IPS DF 4.7 (cell line): ENCODE measurements at regions not wholly inside any gene's neighbourhood (a gene's known extent, or its start where the extent isn't known, plus 50 kb on each side); places are given as distances from the start of the nearest gene placed in this dataset.

ENCODE experiments used
- DNase-seq: peaks from one replicate; pipeline ENCODE4 v3.0.0-alpha.2; 2013; ENCODE audit warnings: low spot score; ENCODE audit errors: extremely low read depth

DNA sequence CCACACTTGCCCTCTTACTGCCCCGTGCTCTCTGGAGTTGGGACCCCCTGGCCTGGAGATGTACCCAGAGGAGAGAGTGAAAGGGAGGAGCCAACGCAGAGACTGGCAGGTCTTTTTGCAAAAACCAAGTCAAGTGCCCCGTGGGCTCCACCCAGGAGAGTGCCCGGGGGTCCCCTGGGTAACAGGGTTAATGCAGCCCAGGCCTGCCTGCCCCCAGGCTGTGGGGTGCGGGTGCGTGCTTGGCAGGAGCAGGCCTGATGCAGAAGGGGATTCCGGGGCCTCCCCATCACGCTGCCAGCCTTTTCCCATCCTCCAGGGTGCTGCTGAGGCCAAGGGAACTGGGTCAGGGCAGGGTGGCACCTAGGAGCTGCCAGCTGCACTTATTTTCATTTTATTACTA, 184.4 kb downstream of the ERMARD start:
- no peak for DNase-seq

DNA sequence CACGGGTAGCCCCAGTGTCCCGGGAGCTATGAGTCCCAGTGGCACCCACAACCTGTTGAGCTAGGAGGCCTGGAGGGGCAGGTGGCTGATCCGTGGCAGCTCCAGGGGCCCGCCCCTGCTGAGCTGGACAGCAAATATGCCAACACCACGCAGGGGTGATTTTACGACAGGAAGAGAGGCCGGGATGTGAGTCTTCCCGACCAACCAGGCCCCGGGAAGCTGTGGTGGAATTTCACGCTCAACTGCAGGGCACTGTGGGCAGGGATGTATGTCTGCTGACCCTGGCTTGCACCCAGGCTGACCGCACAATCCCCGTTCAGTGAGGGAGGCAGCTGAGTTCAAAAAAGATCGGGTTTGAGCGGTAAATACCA, 183.9 kb downstream of the ERMARD start:
- no peak for DNase-seq

- DNase-seq, result no peak
Measured at GRCh38 chr6:169934699-169935347, 183.4 kb downstream of the ERMARD start.

- DNase-seq, result no peak
Measured at GRCh38 chr6:169933839-169934698, 182.6 kb downstream of the ERMARD start.

DNA sequence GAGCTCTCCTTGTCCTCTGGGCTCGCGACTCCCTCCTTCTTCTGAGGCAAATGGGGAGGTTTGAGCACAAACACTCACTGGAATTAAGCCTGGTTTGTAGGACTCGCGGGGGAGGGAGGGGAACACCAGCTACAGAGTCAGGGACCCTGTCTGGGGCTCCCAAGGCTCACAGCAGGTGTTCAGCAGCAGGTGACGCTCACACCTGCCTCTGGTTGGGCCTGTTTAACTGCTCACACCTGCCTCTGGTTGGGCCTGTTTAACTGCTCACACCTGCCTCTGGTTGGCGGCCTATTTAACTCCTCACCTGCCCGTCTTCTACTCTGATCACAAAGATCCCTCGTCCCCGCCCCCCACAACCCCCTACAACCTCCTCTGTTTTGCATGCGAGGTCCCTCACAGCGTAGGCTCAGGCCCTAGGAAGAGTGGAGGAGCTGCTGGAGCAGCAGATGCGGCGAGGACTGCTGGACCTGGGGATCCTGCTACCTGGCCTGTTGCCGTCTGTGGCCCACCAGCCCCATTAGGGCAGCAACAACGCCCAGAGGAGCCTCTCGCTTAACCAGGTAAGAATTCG, 181.9 kb downstream of the ERMARD start:
- DNase-seq, result no peak

- no peak for DNase-seq
Measured at GRCh38 chr6:169932491-169932890, 181.1 kb downstream of the ERMARD start.

DNA sequence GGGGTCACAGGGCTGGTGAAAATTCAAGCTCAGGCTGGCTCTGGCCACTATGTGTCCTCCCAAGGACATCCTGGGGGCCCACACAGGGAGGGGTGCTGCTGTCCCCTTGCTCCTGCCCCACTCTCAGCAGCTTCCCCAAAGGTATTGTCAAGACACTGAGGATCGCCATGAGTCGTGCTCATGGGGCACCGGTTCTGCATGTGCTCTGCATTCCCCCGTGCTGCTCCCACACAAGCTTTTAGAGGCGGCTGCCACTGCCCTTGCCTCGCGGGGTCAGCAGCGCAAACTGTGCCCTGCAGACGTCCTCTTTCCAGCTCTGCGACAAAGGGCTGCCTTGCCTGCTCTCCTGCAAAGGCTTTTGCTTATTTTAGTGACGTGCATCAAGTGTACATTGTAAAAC, 179.8 kb downstream of the ERMARD start:
- no peak for DNase-seq

- no peak for DNase-seq
Measured at GRCh38 chr6:169930799-169931198, 179.4 kb downstream of the ERMARD start.

DNA sequence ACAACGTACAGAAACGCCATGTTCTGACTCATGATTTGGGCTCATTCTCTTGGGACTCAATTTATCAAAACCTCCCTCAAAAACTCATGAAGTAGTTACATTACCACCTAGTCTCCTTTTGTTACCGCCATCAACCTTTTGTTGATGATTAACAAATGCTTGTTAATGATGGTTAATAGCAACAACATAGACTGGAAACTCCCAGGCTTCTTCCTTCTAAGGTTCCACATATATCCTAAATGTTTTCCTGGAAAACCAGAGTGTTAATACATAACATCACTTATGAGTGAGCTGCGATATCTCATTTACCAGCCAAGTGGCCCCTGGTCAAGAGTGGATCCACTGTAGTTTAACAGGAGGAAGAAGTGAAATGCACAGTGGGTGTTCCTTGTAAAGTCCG, 176.3 kb downstream of the ERMARD start:
- DNase-seq, result no peak

DNA sequence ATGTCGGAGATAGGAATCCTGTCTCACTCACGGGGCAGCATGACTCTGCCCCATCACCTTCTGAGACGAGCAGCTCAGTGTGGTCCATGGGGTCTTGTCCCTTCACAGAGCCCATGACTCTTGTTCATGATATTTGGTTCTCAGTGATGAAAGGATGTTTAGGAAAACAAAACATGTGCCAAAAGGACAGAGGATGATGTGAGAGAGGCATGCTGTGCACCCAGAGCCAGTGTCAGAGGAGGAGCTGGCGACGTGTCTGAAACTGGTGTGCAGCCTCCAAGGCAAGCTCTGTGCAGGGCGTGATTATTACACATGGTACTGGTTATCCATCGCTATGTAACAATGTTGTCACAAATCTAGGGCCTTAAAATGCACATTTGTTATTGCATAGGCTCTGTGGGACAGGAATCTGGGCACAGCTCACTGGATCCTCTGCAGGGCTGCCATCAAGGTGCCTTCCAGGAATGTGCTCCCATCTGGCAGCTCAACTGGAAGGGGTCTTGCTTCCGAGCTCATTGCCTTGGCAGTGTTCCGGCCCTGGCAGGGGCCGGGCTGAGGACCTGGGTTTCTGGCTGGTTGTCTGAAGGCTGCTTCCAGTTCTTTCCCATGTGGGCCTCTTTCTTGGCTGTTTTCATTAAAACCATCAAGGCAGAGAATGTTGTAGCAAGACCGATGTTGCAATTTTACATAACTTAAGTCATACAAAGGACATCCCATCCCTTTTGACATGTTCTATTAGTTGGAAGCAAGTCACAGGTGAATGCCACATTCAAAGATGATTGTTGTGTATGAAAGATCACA, 175.4 kb downstream of the ERMARD start:
- no peak for DNase-seq

- no peak for DNase-seq
Measured at GRCh38 chr6:169923468-169924464, 172.3 kb downstream of the ERMARD start.

- DNase-seq, result no peak
Measured at GRCh38 chr6:169921853-169922824, 170.7 kb downstream of the ERMARD start.

GRCh38 chr6:169921217-169921616, 169.8 kb downstream of the ERMARD start:
- DNase-seq, result no peak

GRCh38 chr6:169920359-169921020, 169.1 kb downstream of the ERMARD start:
- DNase-seq, result no peak

GRCh38 chr6:169918954-169919549, 167.6 kb downstream of the ERMARD start:
- DNase-seq, result no peak

DNA sequence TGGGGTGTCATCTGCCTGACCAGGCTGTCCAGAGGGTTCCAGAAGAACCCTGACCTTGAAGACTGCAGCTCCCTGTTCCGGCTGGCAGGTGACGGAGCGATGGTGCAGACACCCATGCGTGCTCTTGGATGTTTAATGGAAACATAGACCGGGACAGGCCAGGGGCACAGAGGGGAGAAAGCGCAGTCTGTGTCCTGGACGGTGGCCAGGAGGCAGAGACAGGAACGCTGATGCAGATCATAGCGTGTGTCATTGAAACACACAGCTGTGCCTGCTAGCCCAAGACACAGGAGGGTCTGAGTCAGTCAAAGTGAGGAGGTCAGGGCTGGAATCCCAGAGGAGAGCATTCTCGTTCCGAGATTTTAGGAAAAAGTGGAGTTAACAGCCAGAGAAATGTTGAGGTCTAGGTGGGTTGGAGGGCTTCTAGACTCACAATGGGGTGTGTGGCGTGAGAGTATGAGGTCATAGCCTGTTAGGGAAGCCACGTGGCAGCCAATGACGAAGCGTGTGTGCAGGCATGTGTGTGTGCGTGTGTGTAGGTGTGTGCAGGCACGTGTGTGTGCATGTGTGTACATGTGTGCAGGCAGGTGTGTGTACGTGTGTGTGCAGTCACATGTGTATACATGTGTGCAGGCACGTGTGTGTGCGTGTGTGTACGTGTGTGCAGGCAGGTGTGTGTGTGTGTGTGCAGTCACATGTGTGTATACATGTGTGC, 167.0 kb downstream of the ERMARD start:
- DNase-seq, result no peak

DNA sequence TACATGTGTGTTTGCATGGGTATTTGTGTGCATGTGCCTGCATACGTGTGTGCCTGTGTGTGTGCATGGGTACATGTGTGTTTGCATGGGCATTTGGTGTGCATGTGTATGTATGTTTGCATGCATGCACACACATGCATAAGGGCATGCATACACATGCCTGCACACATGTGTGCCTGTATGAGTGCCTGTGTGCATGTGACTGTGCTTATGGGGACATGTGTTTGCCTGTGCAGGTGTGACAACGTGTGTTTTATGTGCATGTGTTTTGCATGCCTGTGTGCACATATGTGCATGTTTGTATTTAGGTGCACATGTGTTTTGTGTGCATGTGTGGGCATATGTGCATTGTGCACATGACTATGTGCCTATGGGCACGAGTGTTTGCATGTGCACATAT, 165.7 kb downstream of the ERMARD start:
- DNase-seq, result no peak
